ENCODE measurements at regions not wholly inside any gene's neighbourhood (a gene's known extent, or its start where the extent isn't known, plus 50 kb on each side); places are given as distances from the start of the nearest gene placed in this dataset.

- TF ChIP-seq, protein P1, sequence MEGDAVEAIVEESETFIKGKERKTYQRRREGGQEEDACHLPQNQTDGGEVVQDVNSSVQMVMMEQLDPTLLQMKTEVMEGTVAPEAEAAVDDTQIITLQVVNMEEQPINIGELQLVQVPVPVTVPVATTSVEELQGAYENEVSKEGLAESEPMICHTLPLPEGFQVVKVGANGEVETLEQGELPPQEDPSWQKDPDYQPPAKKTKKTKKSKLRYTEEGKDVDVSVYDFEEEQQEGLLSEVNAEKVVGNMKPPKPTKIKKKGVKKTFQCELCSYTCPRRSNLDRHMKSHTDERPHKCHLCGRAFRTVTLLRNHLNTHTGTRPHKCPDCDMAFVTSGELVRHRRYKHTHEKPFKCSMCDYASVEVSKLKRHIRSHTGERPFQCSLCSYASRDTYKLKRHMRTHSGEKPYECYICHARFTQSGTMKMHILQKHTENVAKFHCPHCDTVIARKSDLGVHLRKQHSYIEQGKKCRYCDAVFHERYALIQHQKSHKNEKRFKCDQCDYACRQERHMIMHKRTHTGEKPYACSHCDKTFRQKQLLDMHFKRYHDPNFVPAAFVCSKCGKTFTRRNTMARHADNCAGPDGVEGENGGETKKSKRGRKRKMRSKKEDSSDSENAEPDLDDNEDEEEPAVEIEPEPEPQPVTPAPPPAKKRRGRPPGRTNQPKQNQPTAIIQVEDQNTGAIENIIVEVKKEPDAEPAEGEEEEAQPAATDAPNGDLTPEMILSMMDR (IDR thresholded peaks at IDR 0.05): no peak
- TF ChIP-seq POLR2A (IDR thresholded peaks at IDR 0.05): no peak
- WGBS, 4 donors: 62 to 67% (median 64%) methylated on average over 3 of the region's 3 CpGs
- peaks cover 0 to 8% (median 0%) of the 10 kb centered on the region in 12 donors for H3K9me3 ChIP-seq
- H3K36me3 ChIP-seq: no peaks in the 10 kb centered on the region
- intact Hi-C loops (cut with DNase I): no loop called here
- no peaks in the 10 kb centered on the region for H3K4me1 ChIP-seq
- no peak overlapping the region for H3K27ac ChIP-seq
- H3K4me3 ChIP-seq: no peak overlapping the region
- DNase-seq: no peak
- ATAC-seq: no peak
- H3K27me3 ChIP-seq: no peaks in the 10 kb centered on the region
Observed at GRCh38 chrX:23263892-23264291, 70.8 kb upstream of the PTCHD1 start.

DNA sequence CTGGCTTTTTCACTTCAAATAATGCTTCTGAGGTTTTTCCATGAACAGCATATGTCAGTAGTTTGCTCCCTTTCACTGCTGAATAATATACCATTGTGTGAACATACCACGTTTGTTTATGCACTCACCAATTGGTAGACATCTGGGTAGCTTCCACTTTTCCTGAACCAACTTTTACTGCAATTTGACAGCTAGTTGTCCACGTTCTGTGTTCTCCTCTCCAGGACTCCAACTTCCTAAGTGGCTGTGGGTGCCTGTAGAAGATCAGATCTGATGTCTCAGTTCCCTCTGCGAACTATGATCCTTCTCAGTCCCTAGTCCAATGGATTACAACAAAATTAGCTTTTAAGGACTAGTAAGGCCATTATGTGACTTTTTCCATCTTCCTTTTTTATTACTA lies 64.7 kb upstream of the PTCHD1 start:
- TF ChIP-seq POLR2A (IDR thresholded peaks at IDR 0.05): no peak
- TF ChIP-seq, protein P1 (IDR thresholded peaks at IDR 0.05): no peak
- WGBS, 4 donors: 41 to 85% (median 69%) methylated on average over 3 of the region's 3 CpGs
- Histone ChIP-seq H3K4me3 (no peak overlapping the region), H3K27me3 (peaks cover 0 to 5% (median 0%) of the 10 kb centered on the region in 9 donors), H3K36me3 (no peaks in the 10 kb centered on the region), H3K27ac (no peak overlapping the region), H3K4me1 (no peaks in the 10 kb centered on the region), H3K9me3 (no peaks in the 10 kb centered on the region)
- ATAC-seq (no peak), DNase-seq (no peak)
- intact Hi-C loops (cut with DNase I): no loop called here

DNA sequence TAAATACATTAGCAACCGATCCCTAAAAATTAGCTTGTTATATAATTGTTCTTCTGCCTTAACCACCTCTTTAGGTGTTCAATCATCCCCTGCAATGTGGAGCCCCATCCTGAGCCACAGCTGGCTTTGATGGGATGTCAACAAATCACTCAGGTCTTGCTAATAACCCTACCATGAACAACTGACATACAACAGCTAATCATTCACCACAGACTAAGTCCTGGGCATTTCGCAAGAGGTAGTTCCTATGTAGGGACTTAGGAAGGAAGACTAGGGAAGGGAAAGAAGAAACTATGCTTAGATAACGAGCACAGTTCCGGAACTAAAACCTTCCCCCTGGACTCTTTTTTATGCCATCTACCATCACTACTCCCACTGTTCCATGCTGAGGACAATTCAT lies 63.6 kb upstream of the PTCHD1 start:
- Histone ChIP-seq H3K4me3 (no peak overlapping the region), H3K27me3 (peaks cover 0 to 5% (median 0%) of the 10 kb centered on the region in 9 donors), H3K9me3 (no peaks in the 10 kb centered on the region), H3K4me1 (no peaks in the 10 kb centered on the region), H3K36me3 (no peaks in the 10 kb centered on the region), H3K27ac (no peak overlapping the region)
- WGBS, 4 donors: 84 to 92% (median 87%) methylated on average over 4 of the region's 4 CpGs
- DNase-seq: no peak
- intact Hi-C loops (cut with DNase I): no loop called here
- no peak for ATAC-seq
- no peak for TF ChIP-seq POLR2A (IDR thresholded peaks at IDR 0.05)
- TF ChIP-seq, protein P1 (IDR thresholded peaks at IDR 0.05): no peak

- intact Hi-C loops (cut with DNase I): no loop called here
- TF ChIP-seq, protein P1 (IDR thresholded peaks at IDR 0.05): no peak
- no peak for TF ChIP-seq POLR2A (IDR thresholded peaks at IDR 0.05)
- no peak overlapping the region for H3K4me3 ChIP-seq
- DNase-seq (no peak), ATAC-seq (no peak)
- WGBS, 4 donors: 80 to 93% (median 86%) methylated on average over 10 of the region's 10 CpGs
- no peaks in the 10 kb centered on the region for H3K9me3 ChIP-seq
- H3K4me1 ChIP-seq: no peaks in the 10 kb centered on the region
- no peak overlapping the region for H3K27ac ChIP-seq
- H3K36me3 ChIP-seq: no peaks in the 10 kb centered on the region
- H3K27me3 ChIP-seq: no peaks in the 10 kb centered on the region
Observed at GRCh38 chrX:23276475-23276874, 58.2 kb upstream of the PTCHD1 start.

Measured in heart left ventricle (tissue), 16 donors.